CD1c-positive myeloid dendritic cell (primary cell): ENCODE measurements at regions not wholly inside any gene's neighbourhood (a gene's known extent, or its start where the extent isn't known, plus 50 kb on each side); places are given as distances from the start of the nearest gene placed in this dataset.
"Not testable (repeated sequence)": the region's sequence is repeated elsewhere in the genome, so short reads cannot be mapped to it uniquely, and the experiment has no call there.

Source experiments
- DNase-seq: peaks from one replicate; pipeline ENCODE4 v3.0.0-alpha.2; 2016; ENCODE audit errors: extremely low spot score

- DNase-seq, result no peak
Measured at GRCh38 chr21:15278279-15278678, 213.5 kb upstream of the NRIP1 start.

- no peak for DNase-seq
Measured at GRCh38 chr21:15278851-15279250, 214.1 kb upstream of the NRIP1 start.

- no peak for DNase-seq
Measured at GRCh38 chr21:15279482-15279881, 214.7 kb upstream of the NRIP1 start.

- no peak for DNase-seq
Measured at GRCh38 chr21:15281714-15282113, 216.9 kb upstream of the NRIP1 start.

GRCh38 chr21:15282665-15283064, 217.9 kb upstream of the NRIP1 start:
- no peak for DNase-seq

GRCh38 chr21:15283138-15283537, 218.3 kb upstream of the NRIP1 start:
- no peak for DNase-seq

- DNase-seq, result no peak
Measured at GRCh38 chr21:15283789-15284188, 219.0 kb upstream of the NRIP1 start.

GRCh38 chr21:15285556-15285955, 220.8 kb upstream of the NRIP1 start:
- DNase-seq, result no peak

GRCh38 chr21:15289246-15289645, 224.4 kb upstream of the NRIP1 start:
- DNase-seq, result no peak

GRCh38 chr21:15289896-15290841, 225.4 kb upstream of the NRIP1 start:
- no peak for DNase-seq

- no peak for DNase-seq
Measured at GRCh38 chr21:15291621-15292266, 226.9 kb upstream of the NRIP1 start.

GRCh38 chr21:15293240-15293639, 228.4 kb upstream of the NRIP1 start:
- DNase-seq, result no peak

GRCh38 chr21:15295875-15296274, 231.1 kb upstream of the NRIP1 start:
- no peak for DNase-seq

- no peak for DNase-seq
Measured at GRCh38 chr21:15297824-15298223, 233.0 kb upstream of the NRIP1 start.

- DNase-seq, result no peak
Measured at GRCh38 chr21:15298306-15298705, 233.5 kb upstream of the NRIP1 start.

GRCh38 chr21:15298755-15299154, 234.0 kb upstream of the NRIP1 start:
- DNase-seq, result not testable (repeated sequence)

GRCh38 chr21:15300131-15300530, 235.3 kb upstream of the NRIP1 start:
- DNase-seq, result no peak

GRCh38 chr21:15301014-15301413, 236.2 kb upstream of the NRIP1 start:
- no peak for DNase-seq

GRCh38 chr21:15301736-15302135, 236.9 kb upstream of the NRIP1 start:
- no peak for DNase-seq

GRCh38 chr21:15306271-15306670, 241.5 kb upstream of the NRIP1 start:
- no peak for DNase-seq

GRCh38 chr21:15308333-15308732, 243.5 kb upstream of the NRIP1 start:
- no peak for DNase-seq

GRCh38 chr21:15309022-15309590, 244.3 kb upstream of the NRIP1 start:
- DNase-seq, result no peak

- DNase-seq, result no peak
Measured at GRCh38 chr21:15309721-15310120, 244.9 kb upstream of the NRIP1 start.
